NCI-H2196 (cell line): ENCODE measurements at regions not wholly inside any gene's neighbourhood (a gene's known extent, or its start where the extent isn't known, plus 50 kb on each side); places are given as distances from the start of the nearest gene placed in this dataset.

Experiments
- DNase-seq: peaks from one replicate; lab custom pipeline; 2025; ENCODE audit not compliant: unreplicated experiment; lab: John Stamatoyannopoulos, UW

GRCh38 chr2:187274146-187274545, 173.9 kb downstream of the CALCRL start:
- no peak for DNase-seq

- no peak for DNase-seq
Measured at GRCh38 chr2:187272255-187272654, 175.8 kb downstream of the CALCRL start.

GRCh38 chr2:187271825-187272224, 176.2 kb downstream of the CALCRL start:
- DNase-seq, result no peak

DNA sequence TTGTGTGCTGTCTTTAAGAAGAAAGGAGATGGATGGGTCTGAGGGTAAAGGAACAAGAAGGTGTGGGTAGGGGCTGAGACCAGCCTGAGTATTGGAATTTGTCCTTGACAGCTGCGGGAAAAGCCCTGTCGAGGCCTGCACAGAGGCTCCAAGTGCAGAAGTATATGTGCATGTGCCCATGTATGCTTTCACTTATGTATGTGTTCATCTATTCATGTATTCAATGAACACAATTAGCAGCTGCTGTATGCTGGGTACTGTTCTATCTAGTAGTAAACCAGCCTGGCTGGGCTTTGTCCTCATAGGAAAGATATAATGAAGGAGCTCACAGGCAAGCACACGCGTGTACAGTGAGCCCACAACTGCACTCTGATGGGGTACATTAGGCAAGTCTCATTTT, 181.4 kb downstream of the CALCRL start:
- DNase-seq, result no peak

- DNase-seq, result no peak
Measured at GRCh38 chr2:187266147-187266546, 181.9 kb downstream of the CALCRL start.

DNA sequence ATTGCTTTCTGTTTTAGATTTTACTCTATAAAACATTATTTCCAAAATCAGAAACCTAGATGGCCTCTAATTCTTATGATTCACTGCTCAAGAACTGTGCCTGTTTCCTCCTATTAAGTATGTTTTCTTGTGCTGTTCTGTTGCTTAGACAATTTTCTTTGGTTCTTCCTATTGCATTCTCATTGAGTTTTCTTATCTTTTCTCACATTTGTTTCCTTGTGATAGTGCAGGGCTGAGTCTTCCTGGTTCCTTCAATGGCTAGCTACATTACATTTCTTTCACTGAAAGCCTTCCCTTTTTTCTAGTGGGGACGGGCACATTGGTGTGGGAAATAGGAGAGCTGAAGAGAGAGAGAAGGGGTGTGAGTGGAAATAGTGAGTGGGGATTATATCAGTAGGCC, 183.4 kb downstream of the CALCRL start:
- DNase-seq, result no peak

DNA sequence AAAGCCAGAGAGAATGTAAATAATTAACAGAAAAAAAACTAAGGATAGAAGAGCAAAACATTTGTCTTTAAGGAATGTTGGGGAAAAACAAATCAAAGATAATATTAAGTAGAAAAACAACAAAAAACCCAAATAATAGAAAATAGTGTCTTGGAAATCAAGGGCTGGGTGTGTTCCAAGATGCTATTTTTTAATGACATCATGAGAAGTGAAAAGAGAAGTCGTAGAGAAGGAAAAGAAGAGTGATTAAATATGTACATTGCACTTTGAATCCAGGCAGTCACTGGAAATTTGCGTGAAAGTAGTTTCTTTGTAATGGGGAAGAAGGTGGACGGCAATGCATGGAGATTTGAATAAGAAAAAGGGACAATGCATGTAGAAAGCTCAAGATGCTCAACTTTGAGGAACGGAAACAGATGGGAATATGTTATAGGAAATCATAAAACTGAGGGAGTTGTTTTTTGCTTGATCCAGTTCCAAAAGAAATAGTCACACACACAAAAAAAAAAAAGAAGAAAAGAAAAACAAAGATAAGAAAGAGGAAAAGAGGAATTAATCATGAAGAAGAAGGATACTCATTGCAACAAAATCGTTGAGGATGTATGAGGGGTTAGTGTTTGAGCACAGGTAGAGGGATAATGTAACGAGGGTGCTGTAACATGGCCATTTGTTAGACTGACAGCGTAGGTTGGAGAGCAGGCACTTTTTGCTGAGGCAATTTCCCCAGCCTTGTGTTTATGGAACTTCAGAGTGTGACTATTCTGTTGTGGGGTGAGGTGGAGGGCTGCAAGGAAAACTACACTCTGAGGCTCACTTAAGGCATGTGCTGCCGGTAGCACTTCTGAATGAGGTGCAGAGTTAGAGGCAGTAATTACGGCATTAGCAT, 184.1 kb downstream of the CALCRL start:
- DNase-seq, result no peak

- DNase-seq, result no peak
Measured at GRCh38 chr2:187261705-187262104, 186.3 kb downstream of the CALCRL start.

GRCh38 chr2:187252063-187252462, 196.0 kb downstream of the CALCRL start:
- no peak for DNase-seq

GRCh38 chr2:187250137-187250536, 197.9 kb downstream of the CALCRL start:
- no peak for DNase-seq

GRCh38 chr2:187233811-187234210, 214.2 kb downstream of the CALCRL start:
- no peak for DNase-seq

- no peak for DNase-seq
Measured at GRCh38 chr2:187232749-187233148, 215.3 kb downstream of the CALCRL start.

DNA sequence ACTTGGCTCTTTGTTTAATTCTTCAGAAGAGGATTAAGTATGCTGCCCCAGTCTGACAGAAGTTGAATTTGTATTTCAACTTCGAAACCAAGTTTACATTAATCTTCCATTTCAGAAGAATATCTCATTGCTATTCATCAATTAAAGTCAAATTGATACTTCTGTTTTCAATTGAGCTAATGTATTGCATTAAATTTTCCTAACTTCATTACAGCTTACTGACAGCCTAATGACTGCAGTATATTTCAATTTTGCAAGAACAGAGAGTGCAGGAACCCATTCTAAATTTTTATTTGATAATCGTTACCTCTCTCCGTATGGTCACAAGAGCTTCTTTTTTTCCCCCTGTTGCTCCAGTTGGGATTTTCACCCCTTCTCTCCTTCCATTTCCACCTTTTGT, 218.0 kb downstream of the CALCRL start:
- no peak for DNase-seq

- no peak for DNase-seq
Measured at GRCh38 chr2:187228986-187229385, 219.1 kb downstream of the CALCRL start.

DNA sequence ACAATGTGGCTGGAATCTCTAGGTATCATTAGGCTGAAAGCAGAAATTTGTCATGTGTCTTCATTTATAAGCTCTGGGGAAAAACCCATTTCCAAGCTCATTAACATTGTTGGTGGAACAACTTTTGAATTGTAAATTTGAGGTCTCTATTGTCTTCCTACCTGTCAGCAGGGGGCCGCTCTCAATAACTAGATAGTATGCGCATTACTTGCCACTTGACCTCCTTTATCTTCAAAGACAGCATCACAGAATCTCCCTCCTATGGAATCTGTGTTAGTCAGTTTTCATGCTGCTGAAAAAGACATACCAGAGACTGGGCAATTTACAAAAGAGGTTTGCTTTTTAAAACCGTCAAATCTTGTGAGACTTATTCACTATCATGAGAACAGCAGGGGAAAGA, 223.1 kb downstream of the CALCRL start:
- DNase-seq, result no peak

DNA sequence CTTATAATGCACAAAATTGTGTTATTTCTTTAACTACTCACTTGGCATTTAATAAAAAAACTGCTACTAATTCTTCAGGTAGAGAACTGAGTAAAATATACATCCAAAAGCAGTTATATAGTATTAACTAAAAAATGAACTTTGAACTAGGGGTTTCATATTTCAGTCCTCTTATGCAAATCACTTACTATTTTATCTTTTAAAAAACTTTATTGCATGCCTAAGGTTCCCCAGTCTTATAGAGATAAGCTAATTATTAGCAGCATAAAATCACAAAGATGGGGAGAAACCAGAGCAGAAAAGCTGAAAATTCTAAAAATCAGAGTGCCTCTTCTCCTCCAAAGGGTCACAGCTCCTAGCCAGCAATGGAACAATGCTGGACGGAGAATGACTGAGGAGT, 228.0 kb downstream of the CALCRL start:
- DNase-seq, result no peak

DNA sequence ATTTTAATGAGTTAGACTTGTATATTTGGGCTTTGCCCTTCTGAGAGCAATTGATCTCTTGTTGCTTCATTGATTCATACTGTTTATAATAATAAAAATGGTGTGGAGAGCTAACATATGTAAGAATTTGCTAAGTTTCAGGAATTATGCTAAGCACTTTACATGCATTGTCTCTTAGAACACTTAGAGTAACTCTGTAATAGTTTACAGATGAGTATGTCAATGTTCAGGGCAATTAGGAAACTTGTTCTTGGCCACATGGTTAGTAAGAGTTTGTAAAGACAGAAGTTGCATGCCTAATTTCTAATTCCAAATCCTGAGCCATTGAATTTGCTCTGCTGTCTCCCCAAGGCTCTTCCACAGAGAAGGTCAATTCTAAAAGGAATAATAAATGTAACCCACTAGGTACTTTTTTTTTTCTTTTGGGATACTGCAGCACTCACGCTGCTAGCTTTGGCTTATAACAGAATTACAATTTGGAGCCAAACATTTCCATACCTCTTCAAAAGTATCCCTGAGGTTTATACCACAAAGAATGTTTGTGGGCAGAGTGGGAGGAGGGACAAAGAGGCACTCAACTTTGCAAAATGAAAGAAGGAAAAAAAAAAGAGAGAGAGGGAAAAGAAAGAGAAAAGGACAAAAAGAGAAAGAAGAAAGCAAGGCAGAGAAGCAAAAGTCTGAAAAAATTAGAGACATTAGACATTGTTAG, 232.4 kb downstream of the CALCRL start:
- no peak for DNase-seq

GRCh38 chr2:187214306-187214705, 233.7 kb downstream of the CALCRL start:
- no peak for DNase-seq

DNA sequence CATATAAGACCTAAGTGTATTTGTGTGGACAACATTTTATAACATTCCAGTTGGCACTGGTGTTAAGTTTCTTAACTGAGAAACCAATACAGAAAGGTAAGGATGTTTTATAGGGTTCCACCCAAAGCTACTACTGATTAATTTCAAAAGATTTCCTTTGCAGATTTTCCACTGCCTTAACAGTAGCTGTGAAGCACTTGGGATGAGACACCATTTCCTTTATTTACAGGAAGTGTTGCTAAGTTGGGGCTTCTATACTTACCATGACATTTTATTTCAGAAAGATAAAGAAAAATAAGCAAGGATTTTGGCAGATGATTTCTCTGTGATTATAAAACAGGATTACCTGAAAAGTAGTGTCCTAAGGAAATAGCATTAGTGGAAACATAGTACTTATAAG, 234.3 kb downstream of the CALCRL start:
- DNase-seq, result no peak

- DNase-seq, result no peak
Measured at GRCh38 chr2:187210726-187211125, 237.3 kb downstream of the CALCRL start.

GRCh38 chr2:187208199-187208785, 239.8 kb downstream of the CALCRL start:
- no peak for DNase-seq

DNA sequence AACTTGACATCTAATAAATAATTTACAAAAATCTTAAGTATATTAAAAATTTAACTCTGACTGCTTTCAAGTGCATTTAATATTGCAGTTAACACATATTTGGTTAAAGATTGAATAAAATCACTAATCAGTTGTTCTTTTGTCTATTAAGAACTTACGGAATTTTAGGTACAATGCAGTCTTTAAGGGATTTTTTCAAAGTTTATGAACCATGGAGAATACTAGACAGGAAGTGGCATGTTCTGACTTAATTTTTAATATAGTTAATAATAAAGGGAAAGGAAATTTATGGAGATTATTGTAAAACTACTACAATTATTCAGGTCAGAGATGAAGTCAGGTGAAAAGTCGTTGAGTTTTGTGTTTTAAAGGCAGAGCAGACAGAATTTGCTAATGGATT, 240.9 kb downstream of the CALCRL start:
- DNase-seq, result no peak
